ENCODE measurements at regions not wholly inside any gene's neighbourhood (a gene's known extent, or its start where the extent isn't known, plus 50 kb on each side); places are given as distances from the start of the nearest gene placed in this dataset.

DNA sequence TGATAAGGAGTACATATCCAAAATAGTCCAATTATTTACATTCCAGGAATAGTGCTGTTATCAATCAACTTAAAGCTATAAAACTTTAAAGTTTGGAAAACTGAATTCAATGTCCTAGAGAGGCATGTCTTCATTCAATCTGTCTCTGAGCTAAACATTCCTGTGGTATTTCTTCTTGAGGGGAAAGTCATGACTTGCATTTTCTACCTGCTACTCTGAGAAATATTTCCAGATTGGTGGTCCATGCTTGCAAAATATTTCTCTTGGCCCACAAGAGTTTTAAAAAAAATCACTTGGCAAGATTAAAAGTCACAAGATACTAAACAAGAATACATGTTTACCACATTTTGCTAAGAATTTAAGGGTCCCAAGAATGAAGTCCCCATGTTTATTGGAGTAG lies 63.6 kb upstream of the HGF start:
- no peak for TF ChIP-seq POLR2AphosphoS5 (IDR thresholded peaks at IDR 0.05)
- TF ChIP-seq, protein P1, sequence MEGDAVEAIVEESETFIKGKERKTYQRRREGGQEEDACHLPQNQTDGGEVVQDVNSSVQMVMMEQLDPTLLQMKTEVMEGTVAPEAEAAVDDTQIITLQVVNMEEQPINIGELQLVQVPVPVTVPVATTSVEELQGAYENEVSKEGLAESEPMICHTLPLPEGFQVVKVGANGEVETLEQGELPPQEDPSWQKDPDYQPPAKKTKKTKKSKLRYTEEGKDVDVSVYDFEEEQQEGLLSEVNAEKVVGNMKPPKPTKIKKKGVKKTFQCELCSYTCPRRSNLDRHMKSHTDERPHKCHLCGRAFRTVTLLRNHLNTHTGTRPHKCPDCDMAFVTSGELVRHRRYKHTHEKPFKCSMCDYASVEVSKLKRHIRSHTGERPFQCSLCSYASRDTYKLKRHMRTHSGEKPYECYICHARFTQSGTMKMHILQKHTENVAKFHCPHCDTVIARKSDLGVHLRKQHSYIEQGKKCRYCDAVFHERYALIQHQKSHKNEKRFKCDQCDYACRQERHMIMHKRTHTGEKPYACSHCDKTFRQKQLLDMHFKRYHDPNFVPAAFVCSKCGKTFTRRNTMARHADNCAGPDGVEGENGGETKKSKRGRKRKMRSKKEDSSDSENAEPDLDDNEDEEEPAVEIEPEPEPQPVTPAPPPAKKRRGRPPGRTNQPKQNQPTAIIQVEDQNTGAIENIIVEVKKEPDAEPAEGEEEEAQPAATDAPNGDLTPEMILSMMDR (IDR thresholded peaks at IDR 0.05) = no peak
- no peak for TF ChIP-seq EP300 (IDR thresholded peaks at IDR 0.05)
